Common myeloid progenitor, CD34-positive (primary cell): ENCODE measurements at regions not wholly inside any gene's neighbourhood (a gene's known extent, or its start where the extent isn't known, plus 50 kb on each side); places are given as distances from the start of the nearest gene placed in this dataset.
A peak's percentile ranks its signal among the peaks of the same experiment; 100 is the strongest.
"Not testable (repeated sequence)": the region's sequence is repeated elsewhere in the genome, so short reads cannot be mapped to it uniquely, and the experiment has no call there.

Experiments
- CTCF ChIA-PET: fragments of 350-600 bp; sonication (Branson Sonifier 250); formaldehyde crosslinking; loops from one replicate; lab custom pipeline; 2021; ENCODE audit warnings: antibody characterized with exemption; lab: Charles Lee
- POLR2A ChIA-PET: fragments of 350-600 bp; sonication (Branson Sonifier 250); formaldehyde crosslinking; loops from one replicate; lab custom pipeline; 2021; ENCODE audit warnings: antibody characterized with exemption; lab: Charles Lee
- DNase-seq, 3 donors: peaks; one replicate each; pipeline versions ENCODE4 v3.0.0 to v3.0.0-alpha.2; 2013
- H3K27ac ChIP-seq, 2 experiments: 1 replicate in 1 of 2; 2 replicates in 1 of 2; pipeline ENCODE4 v1.7.0; 2013; ENCODE audit warnings: inconsistent platforms in 2 of 2, low read length in 2 of 2, mild to moderate bottlenecking in 2 of 2, low read depth in 1 of 2, moderate library complexity in 1 of 2; ENCODE audit not compliant: severe bottlenecking in 2 of 2, insufficient read depth in 1 of 2, poor library complexity in 1 of 2
- H3K27me3 ChIP-seq, 5 experiments: replicated peaks in 2 of 5; 1 replicate in 3 of 5; 2 replicates in 2 of 5; pipeline versions ENCODE4 v1.6.1 to v1.7.0; 2013; ENCODE audit warnings: low read length in 4 of 5, mild to moderate bottlenecking in 2 of 5, moderate library complexity in 2 of 5, inconsistent platforms in 1 of 5; ENCODE audit not compliant: insufficient read depth in 5 of 5, control insufficient read depth in 4 of 5
- H3K36me3 ChIP-seq, 4 experiments: 1 replicate in 2 of 4; 2 replicates in 2 of 4; pipeline versions ENCODE4 v1.6.1 to v1.7.0; 2013; ENCODE audit warnings: low read length in 3 of 4, control low read depth in 1 of 4, mild to moderate bottlenecking in 1 of 4; ENCODE audit not compliant: control insufficient read depth in 4 of 4, insufficient read depth in 4 of 4
- H3K4me1 ChIP-seq, 4 experiments: 1 replicate in 3 of 4; 2 replicates in 1 of 4; pipeline versions ENCODE4 v1.6.1 to v1.7.1; 2013; ENCODE audit warnings: low read length in 3 of 4, mild to moderate bottlenecking in 3 of 4, control low read depth in 1 of 4, inconsistent platforms in 1 of 4, moderate library complexity in 1 of 4; ENCODE audit not compliant: control insufficient read depth in 4 of 4, insufficient read depth in 4 of 4; ENCODE audit errors: control extremely low read depth in 1 of 4
- H3K4me3 ChIP-seq, 7 experiments: 1 replicate in 4 of 7; 2 replicates in 3 of 7; pipeline versions ENCODE4 v1.5.1 to v1.7.0; 2013; ENCODE audit warnings: mild to moderate bottlenecking in 7 of 7, low read length in 6 of 7, moderate library complexity in 6 of 7, inconsistent platforms in 2 of 7, low read depth in 2 of 7, control low read depth in 1 of 7; ENCODE audit not compliant: insufficient read depth in 4 of 7, control insufficient read depth in 1 of 7; ENCODE audit errors: extremely low read depth in 1 of 7
- H3K9me3 ChIP-seq, 5 experiments: 1 replicate in 4 of 5; 2 replicates in 1 of 5; pipeline versions ENCODE4 v1.6.1 to v1.7.1; 2013; ENCODE audit warnings: low read length in 4 of 5, mild to moderate bottlenecking in 2 of 5, inconsistent platforms in 1 of 5, low read depth in 1 of 5, moderate library complexity in 1 of 5; ENCODE audit not compliant: control insufficient read depth in 4 of 5, insufficient read depth in 2 of 5; ENCODE audit errors: control extremely low read depth in 1 of 5
- WGBS: methylation state at CpG from one replicate; pipeline ENCODE4 v1.1.5; 2013; ENCODE audit not compliant: insufficient coverage; 5-methylcytosine and 5-hydroxymethylcytosine counted together

DNA sequence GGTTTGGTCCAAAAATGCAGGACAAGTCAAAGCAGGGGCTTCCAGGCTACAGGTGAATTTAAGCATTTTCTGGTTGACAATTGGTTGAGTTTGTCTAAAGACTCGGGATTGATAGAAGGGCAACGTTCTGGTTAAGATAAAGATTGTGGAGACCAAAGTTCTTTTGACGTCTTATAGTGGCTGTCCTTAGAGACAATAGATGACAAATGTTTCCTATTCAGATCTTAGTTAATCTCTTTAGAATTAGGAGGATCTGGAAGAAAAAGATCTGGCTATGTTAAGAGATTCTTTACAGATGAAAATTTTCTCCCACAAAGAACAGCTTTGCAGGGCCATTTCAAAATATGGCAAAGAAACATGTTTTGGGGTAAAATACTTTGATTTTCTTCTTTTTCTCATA, 157.9 kb downstream of the TTLL2 start:
- H3K36me3 ChIP-seq, DNase-seq, POLR2A ChIA-PET, H3K27ac ChIP-seq, H3K9me3 ChIP-seq, H3K4me3 ChIP-seq, H3K4me1 ChIP-seq: not testable (repeated sequence)
- 92% methylated on average over 2 of the region's 3 CpGs for WGBS
- peaks cover 0 to 16% (median 3%) of the 10 kb centered on the region in 5 experiments for H3K27me3 ChIP-seq
- CTCF ChIA-PET = interaction anchor here (8.7 kb wide), 1 partner anchor 415 kb away, joined by 69 read pairs; no protein-coding TSS in a partner anchor

DNA sequence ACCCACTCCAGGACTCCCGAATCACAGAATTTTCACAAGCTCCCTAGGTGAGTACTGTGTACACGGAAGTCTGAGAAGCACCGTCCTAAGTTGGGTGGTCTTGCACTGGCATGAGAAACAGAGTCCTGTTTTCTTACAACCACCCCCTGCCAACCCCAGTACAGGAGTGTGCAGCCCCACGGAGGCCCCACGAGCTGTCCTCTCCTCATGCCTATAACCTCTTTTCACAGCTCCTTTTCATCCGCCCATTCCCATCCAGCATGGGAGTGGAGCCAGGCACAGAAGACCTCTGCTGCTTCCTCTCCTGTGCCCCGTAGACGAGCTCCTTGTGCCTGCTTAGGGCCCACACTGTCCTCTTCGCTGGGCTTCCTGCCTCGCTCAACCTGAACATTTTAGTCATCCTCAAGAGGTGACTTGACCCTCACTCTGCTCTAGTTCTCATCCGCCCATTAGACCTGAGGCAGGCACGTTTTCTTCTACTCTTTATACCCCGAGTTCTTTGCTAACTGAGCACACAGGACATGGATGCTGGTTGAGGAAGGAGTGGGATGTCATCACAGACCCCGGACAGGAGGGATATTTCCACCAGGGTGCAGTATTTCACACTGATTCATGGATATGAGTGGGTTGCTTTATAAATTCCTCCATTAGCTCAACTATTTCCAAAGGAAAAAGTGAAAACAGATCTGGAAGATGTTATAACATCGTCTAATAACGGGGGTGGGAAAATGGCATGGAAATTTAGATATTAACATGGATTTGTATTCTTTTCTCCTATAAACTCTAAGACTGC, 160.5 kb downstream of the TTLL2 start:
- POLR2A ChIA-PET = no interaction called here
- Histone ChIP-seq H3K27me3 (peaks cover 0 to 18% (median 3%) of the 10 kb centered on the region in 5 experiments), H3K27ac (no peak overlapping the region), H3K4me3 (no peak overlapping the region), H3K36me3 (no peaks in the 10 kb centered on the region), H3K4me1 (no peaks in the 10 kb centered on the region), H3K9me3 (no peaks in the 10 kb centered on the region)
- CTCF ChIA-PET = interaction anchor here (0.7 to 8.7 kb wide), 7 partner anchors 9 to 482 kb away, joined by 3 to 69 read pairs (median 3); no protein-coding TSS in a partner anchor
- peak; percentile 15 to 44 (median 29) for DNase-seq
- WGBS = 96% methylated on average over 9 of the region's 16 CpGs

DNA sequence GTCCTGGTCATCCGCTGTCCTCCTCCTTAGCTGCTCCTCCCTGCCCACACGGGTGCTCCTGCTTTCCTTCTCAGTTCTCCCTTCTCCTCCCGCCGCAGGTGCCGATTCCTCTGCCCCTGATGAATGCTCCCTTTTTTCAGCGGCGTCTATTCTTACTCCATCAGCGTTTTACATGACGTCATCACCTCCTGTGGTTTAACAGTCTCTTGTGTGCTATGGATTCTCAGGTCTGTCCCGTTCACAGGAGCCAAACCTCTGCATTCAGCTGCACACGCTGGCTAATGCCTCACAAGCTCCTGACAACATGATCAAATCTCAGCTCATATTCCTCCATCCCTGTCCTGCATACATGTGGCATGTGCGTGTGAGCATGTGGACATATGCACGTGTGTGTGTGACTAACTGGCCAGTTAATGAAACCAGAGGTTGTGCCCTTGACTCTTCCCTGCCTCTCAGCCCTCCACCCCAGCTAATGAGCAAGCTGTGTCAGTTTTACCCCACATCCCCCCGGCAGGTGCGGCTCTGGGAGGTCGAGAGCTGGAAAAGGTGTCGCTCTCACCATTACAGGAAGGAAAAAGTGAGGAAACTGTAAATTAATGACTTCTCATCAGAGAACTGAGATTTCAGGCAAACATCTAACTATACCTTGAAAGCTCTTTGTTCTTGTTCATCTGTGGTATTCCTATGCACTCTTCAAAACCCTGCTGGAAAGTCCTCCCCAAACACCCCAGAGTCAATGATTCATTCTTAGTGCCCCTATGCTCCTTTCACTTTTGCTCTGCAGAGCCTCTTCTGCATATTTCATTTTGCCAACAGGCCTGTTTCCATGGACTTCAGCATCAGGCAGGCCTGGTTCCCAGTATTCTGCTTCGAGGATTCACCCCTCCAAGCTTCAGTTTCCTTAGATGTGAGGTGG, 163.1 kb downstream of the TTLL2 start:
- Histone ChIP-seq H3K4me3 (no peak overlapping the region), H3K27me3 (peaks cover 0 to 32% (median 5%) of the 10 kb centered on the region in 5 experiments), H3K4me1 (no peaks in the 10 kb centered on the region), H3K9me3 (no peaks in the 10 kb centered on the region), H3K27ac (no peak overlapping the region), H3K36me3 (no peaks in the 10 kb centered on the region)
- POLR2A ChIA-PET = no interaction called here
- CTCF ChIA-PET = interaction anchor here (0.7 to 8.7 kb wide), 2 partner anchors 363 to 410 kb away, joined by 3 to 69 read pairs; no protein-coding TSS in a partner anchor
- no peak for DNase-seq
- WGBS = 88% methylated on average over 13 of the region's 18 CpGs

DNA sequence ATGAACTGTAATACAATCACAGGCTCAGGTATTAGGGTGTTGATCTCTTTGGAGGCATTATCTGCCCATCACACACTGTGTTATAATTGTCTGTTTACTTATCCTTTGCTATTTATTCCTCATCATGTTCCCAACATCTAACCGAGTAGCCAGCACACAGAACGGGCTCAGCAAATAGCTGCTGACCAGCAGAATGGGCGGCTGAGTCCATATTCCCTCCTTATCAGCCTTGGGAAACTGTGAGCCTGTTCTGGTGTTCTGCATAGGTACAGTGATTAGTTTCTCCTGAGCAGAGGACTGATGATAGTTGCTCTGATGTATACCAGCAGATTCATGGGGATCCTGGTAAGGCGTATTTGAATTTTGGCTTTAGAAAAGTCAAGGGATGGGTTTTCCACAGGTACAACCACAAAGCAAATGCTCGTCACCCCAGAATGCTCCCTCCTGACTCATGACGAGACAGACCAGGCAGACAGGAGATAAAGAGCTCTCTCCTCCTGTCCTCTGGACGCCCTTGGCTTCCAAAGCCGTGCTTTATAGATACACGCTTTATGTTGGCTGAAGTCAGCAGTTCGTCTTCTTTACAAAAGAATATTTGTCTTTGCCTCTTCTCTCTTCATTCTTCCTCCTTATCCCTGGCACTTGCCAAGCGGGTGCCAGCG, 166.7 kb downstream of the TTLL2 start:
- Histone ChIP-seq H3K4me3 (no peak overlapping the region), H3K4me1 (no peaks in the 10 kb centered on the region), H3K27me3 (peaks cover 0 to 43% (median 3%) of the 10 kb centered on the region in 5 experiments), H3K36me3 (no peaks in the 10 kb centered on the region), H3K9me3 (no peaks in the 10 kb centered on the region), H3K27ac (no peak overlapping the region)
- no peak for DNase-seq
- CTCF ChIA-PET = interaction anchor here (8.7 kb wide), 1 partner anchor 406 kb away, joined by 69 read pairs; no protein-coding TSS in a partner anchor
- POLR2A ChIA-PET = no interaction called here
- WGBS = 97% methylated on average over 11 of the region's 12 CpGs

DNA sequence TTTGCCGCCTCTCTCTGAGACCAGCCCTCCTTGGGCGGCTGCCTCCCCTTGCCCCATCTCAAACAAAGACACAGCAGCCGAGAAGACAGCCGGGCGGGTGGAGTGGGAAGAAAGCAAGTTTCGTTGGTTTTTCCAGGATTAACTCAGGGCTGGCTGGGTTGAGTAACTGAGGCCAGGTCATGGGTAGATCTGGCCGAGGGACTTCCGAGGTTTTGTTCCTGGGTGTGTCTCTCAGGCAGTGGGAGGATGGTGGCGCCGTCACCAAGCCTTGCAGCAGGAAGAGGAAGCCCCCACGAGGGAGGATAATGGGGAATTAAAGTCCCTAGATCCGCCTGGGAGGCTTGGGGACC, 167.2 kb downstream of the TTLL2 start:
- Histone ChIP-seq H3K36me3 (no peaks in the 10 kb centered on the region), H3K4me3 (no peak overlapping the region), H3K4me1 (no peaks in the 10 kb centered on the region), H3K9me3 (peaks cover 0 to 2% (median 0%) of the 10 kb centered on the region in 5 experiments), H3K27me3 (peaks cover 0 to 45% (median 3%) of the 10 kb centered on the region in 5 experiments), H3K27ac (no peak overlapping the region)
- POLR2A ChIA-PET = no interaction called here
- DNase-seq = no peak
- CTCF ChIA-PET = no interaction called here
- 40% methylated on average over 9 of the region's 12 CpGs for WGBS

DNA sequence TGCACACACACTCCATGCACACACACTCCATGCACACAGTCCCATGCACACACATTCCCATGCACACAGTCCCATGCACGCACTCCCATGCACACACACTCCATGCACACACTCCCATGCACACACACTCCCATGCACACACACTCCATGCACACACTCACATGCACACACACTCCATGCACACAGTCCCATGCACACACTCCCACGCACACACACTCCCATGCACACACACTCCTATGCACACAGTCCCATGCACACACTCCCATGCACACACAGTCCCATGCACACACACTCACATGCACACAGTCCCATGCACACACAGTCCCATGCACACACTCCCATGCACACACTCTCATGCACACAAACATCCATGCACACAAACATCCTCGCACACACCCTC, 168.4 kb downstream of the TTLL2 start:
- H3K9me3 ChIP-seq = peaks cover 0 to 4% (median 3%) of the 10 kb centered on the region in 5 experiments
- DNase-seq = no peak
- H3K27me3 ChIP-seq = peaks cover 0 to 42% (median 3%) of the 10 kb centered on the region in 5 experiments
- no peak overlapping the region for H3K27ac ChIP-seq
- H3K4me3 ChIP-seq = no peak overlapping the region
- H3K36me3 ChIP-seq = no peaks in the 10 kb centered on the region
- 100% methylated on average over 2 of the region's 3 CpGs for whole genome bisulfite sequencing
- ChIA-PET POLR2A (no interaction called here), CTCF (no interaction called here)
- H3K4me1 ChIP-seq = no peaks in the 10 kb centered on the region
